ENCODE measurements at regions not wholly inside any gene's neighbourhood (a gene's known extent, or its start where the extent isn't known, plus 50 kb on each side); places are given as distances from the start of the nearest gene placed in this dataset.

DNA sequence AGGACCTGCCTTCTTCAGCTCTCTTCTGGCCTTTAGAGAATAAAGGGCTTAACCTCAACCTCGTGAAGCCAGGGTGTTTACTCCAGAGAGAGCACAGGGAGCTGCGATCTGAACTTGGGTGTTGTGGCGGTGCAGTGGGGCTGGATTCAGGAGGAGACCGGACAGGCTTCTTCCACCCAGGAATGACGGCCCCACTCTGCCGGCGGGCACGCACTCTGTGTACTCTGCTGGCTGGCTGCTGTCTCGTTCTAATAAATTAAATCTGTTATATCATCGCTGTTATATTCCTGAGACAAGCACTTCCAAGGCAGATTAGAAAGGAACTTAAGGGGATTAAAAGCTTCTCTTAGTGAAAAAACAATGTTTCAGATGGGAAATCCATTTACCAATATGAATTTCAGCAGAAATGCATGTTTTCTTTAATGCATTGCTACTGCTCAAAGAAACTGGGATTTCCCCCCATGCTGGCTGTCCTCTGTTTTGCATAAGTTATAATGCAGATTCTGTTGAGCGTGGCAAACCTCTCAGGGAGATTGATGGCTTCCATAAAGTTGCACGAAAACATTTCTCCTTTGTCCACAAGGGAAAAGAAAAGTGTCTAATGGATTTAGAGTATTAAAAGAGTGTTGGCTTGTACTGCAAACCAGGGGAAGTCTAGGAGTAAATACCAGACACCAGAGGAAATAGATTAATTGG lies 168.6 kb upstream of the IRX3 start:
- ChIA-PET CTCF (interaction anchor here (1.0 kb wide), 1 partner anchor 563 kb away, joined by 3 read pairs; no protein-coding TSS in a partner anchor), POLR2A (no interaction called here)
- Histone ChIP-seq H3K27ac (ENCODE audit: extremely low read depth, low read depth, low read length) (no peak overlapping the region), H3K36me3 (ENCODE audit: control insufficient read depth in 2 of 2, insufficient read depth in 1 of 2, low read length in 2 of 2) (no peaks in the 10 kb centered on the region), H3K9me3 (ENCODE audit: control insufficient read depth, insufficient read depth, low read depth, low read length) (no peaks in the 10 kb centered on the region), H3K4me1 (ENCODE audit: control insufficient read depth, insufficient read depth, low read length) (0 out of 2 replicates have a peak, but pooled peaks cover 5% of the 10 kb centered on the region), H3K4me3 (ENCODE audit: low read depth, low read length) (no peak overlapping the region)
- no peak for TF ChIP-seq ZBTB8A (tag by site-specific recombination; IDR thresholded peaks at IDR 0.05)
- no peak for TF ChIP-seq ZNF324 (tag by site-specific recombination; IDR thresholded peaks at IDR 0.05)
- no peak for TF ChIP-seq KLF1 (tag by site-specific recombination; IDR thresholded peaks at IDR 0.05)
- no peak for TF ChIP-seq YY2 (tag by site-specific recombination; IDR thresholded peaks at IDR 0.05)
- TF ChIP-seq ZNF394 (tag by site-specific recombination; IDR thresholded peaks at IDR 0.05; ENCODE audit: borderline replicate concordance), result no peak
- no peak for TF ChIP-seq ZNF624 (tag by site-specific recombination; IDR thresholded peaks at IDR 0.05)
- no peak for TF ChIP-seq ZNF621 (tag by site-specific recombination; IDR thresholded peaks at IDR 0.05)
- no peak for TF ChIP-seq ZBTB21 (tag by site-specific recombination; IDR thresholded peaks at IDR 0.05)
- no peak for TF ChIP-seq ZNF585B (tag by site-specific recombination; IDR thresholded peaks at IDR 0.05)
- no peak for TF ChIP-seq ZBTB17 (tag by site-specific recombination; IDR thresholded peaks at IDR 0.05)

DNA sequence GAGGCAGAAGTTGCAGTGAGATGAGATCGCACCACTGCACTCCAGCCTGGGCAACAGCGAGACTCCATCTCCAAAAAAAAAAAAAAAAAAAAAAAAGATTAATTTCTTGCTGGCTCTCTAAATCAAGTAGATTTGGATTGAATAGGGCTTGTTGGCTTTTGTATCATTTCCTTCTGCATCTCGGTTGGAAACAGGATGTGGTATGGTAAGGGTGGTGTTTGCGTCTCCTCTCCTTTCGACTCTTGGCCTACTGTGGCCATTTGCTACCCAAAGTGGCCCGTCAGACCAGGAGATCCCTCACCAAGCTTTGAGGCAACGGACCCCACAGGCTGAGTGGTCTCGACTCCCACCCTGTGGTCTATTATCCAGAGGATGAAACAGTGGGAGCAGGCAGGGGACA lies 168.0 kb upstream of the IRX3 start:
- Histone ChIP-seq H3K36me3 (ENCODE audit: control insufficient read depth in 2 of 2, insufficient read depth in 1 of 2, low read length in 2 of 2) (no peaks in the 10 kb centered on the region), H3K9me3 (ENCODE audit: control insufficient read depth, insufficient read depth, low read depth, low read length) (no peaks in the 10 kb centered on the region), H3K4me1 (ENCODE audit: control insufficient read depth, insufficient read depth, low read length) (0 out of 2 replicates have a peak, but pooled peaks cover 5% of the 10 kb centered on the region), H3K27ac (ENCODE audit: extremely low read depth, low read depth, low read length) (no peak overlapping the region), H3K4me3 (ENCODE audit: low read depth, low read length) (no peak overlapping the region)
- TF ChIP-seq ZNF404 (tag by site-specific recombination; IDR thresholded peaks at IDR 0.05), result no peak
- TF ChIP-seq, protein P1, sequence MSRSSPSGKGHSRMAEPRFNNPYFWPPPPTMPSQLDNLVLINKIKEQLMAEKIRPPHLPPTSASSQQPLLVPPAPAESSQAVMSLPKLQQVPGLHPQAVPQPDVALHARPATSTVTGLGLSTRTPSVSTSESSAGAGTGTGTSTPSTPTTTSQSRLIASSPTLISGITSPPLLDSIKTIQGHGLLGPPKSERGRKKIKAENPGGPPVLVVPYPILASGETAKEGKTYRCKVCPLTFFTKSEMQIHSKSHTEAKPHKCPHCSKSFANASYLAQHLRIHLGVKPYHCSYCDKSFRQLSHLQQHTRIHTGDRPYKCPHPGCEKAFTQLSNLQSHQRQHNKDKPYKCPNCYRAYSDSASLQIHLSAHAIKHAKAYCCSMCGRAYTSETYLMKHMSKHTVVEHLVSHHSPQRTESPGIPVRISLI (tag by site-specific recombination; IDR thresholded peaks at IDR 0.05), result no peak
- no peak for TF ChIP-seq ZNF473 (tag by site-specific recombination; IDR thresholded peaks at IDR 0.05)
- TF ChIP-seq SCRT1 (tag by site-specific recombination; IDR thresholded peaks at IDR 0.05; ENCODE audit: borderline replicate concordance), result no peak
- TF ChIP-seq, protein P2, sequence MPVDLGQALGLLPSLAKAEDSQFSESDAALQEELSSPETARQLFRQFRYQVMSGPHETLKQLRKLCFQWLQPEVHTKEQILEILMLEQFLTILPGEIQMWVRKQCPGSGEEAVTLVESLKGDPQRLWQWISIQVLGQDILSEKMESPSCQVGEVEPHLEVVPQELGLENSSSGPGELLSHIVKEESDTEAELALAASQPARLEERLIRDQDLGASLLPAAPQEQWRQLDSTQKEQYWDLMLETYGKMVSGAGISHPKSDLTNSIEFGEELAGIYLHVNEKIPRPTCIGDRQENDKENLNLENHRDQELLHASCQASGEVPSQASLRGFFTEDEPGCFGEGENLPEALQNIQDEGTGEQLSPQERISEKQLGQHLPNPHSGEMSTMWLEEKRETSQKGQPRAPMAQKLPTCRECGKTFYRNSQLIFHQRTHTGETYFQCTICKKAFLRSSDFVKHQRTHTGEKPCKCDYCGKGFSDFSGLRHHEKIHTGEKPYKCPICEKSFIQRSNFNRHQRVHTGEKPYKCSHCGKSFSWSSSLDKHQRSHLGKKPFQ (tag by site-specific recombination; IDR thresholded peaks at IDR 0.05), result no peak
- TF ChIP-seq, protein P3, sequence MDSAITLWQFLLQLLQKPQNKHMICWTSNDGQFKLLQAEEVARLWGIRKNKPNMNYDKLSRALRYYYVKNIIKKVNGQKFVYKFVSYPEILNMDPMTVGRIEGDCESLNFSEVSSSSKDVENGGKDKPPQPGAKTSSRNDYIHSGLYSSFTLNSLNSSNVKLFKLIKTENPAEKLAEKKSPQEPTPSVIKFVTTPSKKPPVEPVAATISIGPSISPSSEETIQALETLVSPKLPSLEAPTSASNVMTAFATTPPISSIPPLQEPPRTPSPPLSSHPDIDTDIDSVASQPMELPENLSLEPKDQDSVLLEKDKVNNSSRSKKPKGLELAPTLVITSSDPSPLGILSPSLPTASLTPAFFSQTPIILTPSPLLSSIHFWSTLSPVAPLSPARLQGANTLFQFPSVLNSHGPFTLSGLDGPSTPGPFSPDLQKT (IDR thresholded peaks at IDR 0.05; ENCODE audit: borderline replicate concordance, low read depth, low read length), result no peak
- CTCF ChIA-PET, result no interaction called here
- POLR2A ChIA-PET, result no interaction called here

DNA sequence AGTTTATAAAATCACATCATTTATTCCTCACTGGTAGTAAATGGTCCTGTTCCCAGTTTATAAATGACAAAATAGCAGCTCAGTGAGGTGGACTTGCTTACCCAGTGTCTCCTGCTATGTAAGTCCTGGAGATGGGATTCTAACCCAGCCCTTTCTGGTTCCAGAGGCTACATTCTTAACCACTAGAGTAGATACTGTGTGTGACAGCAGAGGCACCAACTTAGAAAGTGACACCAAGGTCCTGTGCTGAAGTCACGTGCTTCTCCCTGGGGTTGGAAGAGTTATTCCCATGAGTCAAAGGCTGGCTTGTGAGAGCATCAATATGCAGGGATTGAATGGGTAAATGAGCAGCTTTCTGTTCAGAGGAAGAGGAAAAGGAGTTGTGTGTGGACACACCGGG lies 167.3 kb upstream of the IRX3 start:
- H3K4me3 ChIP-seq (ENCODE audit: low read depth, low read length), result no peak overlapping the region
- 0 out of 2 replicates have a peak, but pooled peaks cover 5% of the 10 kb centered on the region for H3K4me1 ChIP-seq (ENCODE audit: control insufficient read depth, insufficient read depth, low read length)
- POLR2A ChIA-PET, result no interaction called here
- no peak overlapping the region for H3K27ac ChIP-seq (ENCODE audit: extremely low read depth, low read depth, low read length)
- CTCF ChIA-PET, result no interaction called here
- no peaks in the 10 kb centered on the region for H3K9me3 ChIP-seq (ENCODE audit: control insufficient read depth, insufficient read depth, low read depth, low read length)
- no peaks in the 10 kb centered on the region for H3K36me3 ChIP-seq (ENCODE audit: control insufficient read depth in 2 of 2, insufficient read depth in 1 of 2, low read length in 2 of 2)
- TF ChIP-seq, protein P4, sequence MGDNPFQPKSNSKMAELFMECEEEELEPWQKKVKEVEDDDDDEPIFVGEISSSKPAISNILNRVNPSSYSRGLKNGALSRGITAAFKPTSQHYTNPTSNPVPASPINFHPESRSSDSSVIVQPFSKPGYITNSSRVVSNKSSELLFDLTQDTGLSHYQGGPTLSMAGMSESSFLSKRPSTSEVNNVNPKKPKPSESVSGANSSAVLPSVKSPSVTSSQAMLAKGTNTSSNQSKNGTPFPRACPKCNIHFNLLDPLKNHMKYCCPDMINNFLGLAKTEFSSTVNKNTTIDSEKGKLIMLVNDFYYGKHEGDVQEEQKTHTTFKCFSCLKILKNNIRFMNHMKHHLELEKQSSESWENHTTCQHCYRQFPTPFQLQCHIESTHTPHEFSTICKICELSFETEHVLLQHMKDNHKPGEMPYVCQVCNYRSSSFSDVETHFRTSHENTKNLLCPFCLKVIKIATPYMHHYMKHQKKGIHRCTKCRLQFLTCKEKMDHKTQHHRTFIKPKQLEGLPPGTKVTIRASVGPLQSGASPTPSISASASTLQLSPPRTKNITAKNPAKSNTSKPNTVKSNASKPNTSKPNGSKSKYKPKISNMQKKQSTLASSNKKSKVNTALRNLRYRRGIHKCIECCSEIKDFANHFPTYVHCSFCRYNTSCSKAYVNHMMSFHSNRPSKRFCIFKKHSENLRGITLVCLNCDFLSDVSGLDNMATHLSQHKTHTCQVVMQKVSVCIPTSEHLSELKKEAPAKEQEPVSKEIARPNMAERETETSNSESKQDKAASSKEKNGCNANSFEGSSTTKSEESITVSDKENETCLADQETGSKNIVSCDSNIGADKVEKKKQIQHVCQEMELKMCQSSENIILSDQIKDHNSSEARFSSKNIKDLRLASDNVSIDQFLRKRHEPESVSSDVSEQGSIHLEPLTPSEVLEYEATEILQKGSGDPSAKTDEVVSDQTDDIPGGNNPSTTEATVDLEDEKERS (tag by site-specific recombination; IDR thresholded peaks at IDR 0.05), result no peak
- TF ChIP-seq KLF7 (tag by site-specific recombination; IDR thresholded peaks at IDR 0.05; ENCODE audit: borderline replicate concordance) (no peak), ZNF837 (tag by site-specific recombination; IDR thresholded peaks at IDR 0.05) (no peak), ZNF132 (tag by site-specific recombination; IDR thresholded peaks at IDR 0.05; ENCODE audit: borderline replicate concordance) (no peak), KLF16 (tag by site-specific recombination; IDR thresholded peaks at IDR 0.05) (no peak), ZNF133 (tag by site-specific recombination; IDR thresholded peaks at IDR 0.05) (no peak), ZNF747 (tag by site-specific recombination; IDR thresholded peaks at IDR 0.05) (no peak), ZNF561 (tag by site-specific recombination; IDR thresholded peaks at IDR 0.05; ENCODE audit: borderline replicate concordance) (no peak), ZFP37 (tag by site-specific recombination; IDR thresholded peaks at IDR 0.05) (no peak), ZNF211 (tag by site-specific recombination; IDR thresholded peaks at IDR 0.05; ENCODE audit: low read depth) (no peak), ZSCAN23 (tag by site-specific recombination; IDR thresholded peaks at IDR 0.05) (no peak)
